GM12892 (cell line): ENCODE measurements at regions not wholly inside any gene's neighbourhood (a gene's known extent, or its start where the extent isn't known, plus 50 kb on each side); places are given as distances from the start of the nearest gene placed in this dataset.

Source experiments
- POLR2A ChIP-seq: IDR thresholded peaks from 2 replicates; pipeline ENCODE4 v1.6.1; 2011; ENCODE audit warnings: low read depth, low read length, control low read depth
- POLR2AphosphoS5 ChIP-seq: IDR thresholded peaks from 2 replicates; pipeline ENCODE4 v1.6.1; 2011; ENCODE audit warnings: low read depth, low read length, control low read depth

- TF ChIP-seq POLR2AphosphoS5: no peak
- TF ChIP-seq POLR2A: no peak
These were observed 195.2 kb upstream of the CHODL start for GRCh38 chr21:18049461-18049860.
